ENCODE measurements at regions not wholly inside any gene's neighbourhood (a gene's known extent, or its start where the extent isn't known, plus 50 kb on each side); places are given as distances from the start of the nearest gene placed in this dataset.

GRCh38 chr2:10989151-10989550 lies 77.4 kb downstream of the KCNF1 start:
- Histone ChIP-seq H3K79me2 (replicated peaks; ENCODE audit: insufficient read depth) (no peaks in the 10 kb centered on the region), H3K9me2 (ENCODE audit: insufficient read depth) (no peaks in the 10 kb centered on the region), H3F3A (replicated peaks; ENCODE audit: low read depth) (no peaks in the 10 kb centered on the region), H3K27ac (ENCODE audit: low read depth) (no peak overlapping the region), H3K4me3 (no peak overlapping the region), H4K20me1 (replicated peaks; ENCODE audit: insufficient read depth) (no peaks in the 10 kb centered on the region), H3K36me3 (ENCODE audit: insufficient read depth) (no peaks in the 10 kb centered on the region), H3K4me2 (no peak overlapping the region), H3K4me1 (ENCODE audit: insufficient read depth) (no peaks in the 10 kb centered on the region), H2AFZ (no peak overlapping the region), H3K27me3 (ENCODE audit: insufficient read depth) (no peaks in the 10 kb centered on the region)
- Mint-ChIP-seq H3K36me3 (ENCODE audit: low read depth) (no peaks in the 10 kb centered on the region), H3K4me1 (no peaks in the 10 kb centered on the region), H3K9me3 (no peaks in the 10 kb centered on the region; the same call in 1 of the 3 replicates), H3K4me3 (no peak overlapping the region), H3K27me3 (ENCODE audit: insufficient read depth, low read depth, poor library complexity) (peaks cover 10% of the 10 kb centered on the region), H3K27ac (no peak overlapping the region)
- TF ChIP-seq, protein P1, sequence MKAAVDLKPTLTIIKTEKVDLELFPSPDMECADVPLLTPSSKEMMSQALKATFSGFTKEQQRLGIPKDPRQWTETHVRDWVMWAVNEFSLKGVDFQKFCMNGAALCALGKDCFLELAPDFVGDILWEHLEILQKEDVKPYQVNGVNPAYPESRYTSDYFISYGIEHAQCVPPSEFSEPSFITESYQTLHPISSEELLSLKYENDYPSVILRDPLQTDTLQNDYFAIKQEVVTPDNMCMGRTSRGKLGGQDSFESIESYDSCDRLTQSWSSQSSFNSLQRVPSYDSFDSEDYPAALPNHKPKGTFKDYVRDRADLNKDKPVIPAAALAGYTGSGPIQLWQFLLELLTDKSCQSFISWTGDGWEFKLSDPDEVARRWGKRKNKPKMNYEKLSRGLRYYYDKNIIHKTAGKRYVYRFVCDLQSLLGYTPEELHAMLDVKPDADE (IDR thresholded peaks at IDR 0.05): no peak
- TF ChIP-seq EZH2 (IDR thresholded peaks at IDR 0.05; ENCODE audit: low read depth, unreplicated experiment) (no peak), STAT1 (IDR thresholded peaks at IDR 0.05; ENCODE audit: unreplicated experiment) (no peak), NANOG (IDR thresholded peaks at IDR 0.05; ENCODE audit: borderline replicate concordance) (no peak), ZNF114 (CRISPR knock-in tag; IDR thresholded peaks at IDR 0.05) (no peak), JUNB (IDR thresholded peaks at IDR 0.05; ENCODE audit: unreplicated experiment) (no peak), CREB1 (CRISPR knock-in tag; IDR thresholded peaks at IDR 0.05; ENCODE audit: low read depth) (no peak), POLR2AphosphoS5 (IDR thresholded peaks at IDR 0.05; ENCODE audit: low read depth) (no peak), EZH2phosphoT487 (IDR thresholded peaks at IDR 0.05; ENCODE audit: unreplicated experiment) (no peak), ZNF331 (CRISPR knock-in tag; IDR thresholded peaks at IDR 0.05; ENCODE audit: low read depth) (no peak)
- TF ChIP-seq, protein P2, sequence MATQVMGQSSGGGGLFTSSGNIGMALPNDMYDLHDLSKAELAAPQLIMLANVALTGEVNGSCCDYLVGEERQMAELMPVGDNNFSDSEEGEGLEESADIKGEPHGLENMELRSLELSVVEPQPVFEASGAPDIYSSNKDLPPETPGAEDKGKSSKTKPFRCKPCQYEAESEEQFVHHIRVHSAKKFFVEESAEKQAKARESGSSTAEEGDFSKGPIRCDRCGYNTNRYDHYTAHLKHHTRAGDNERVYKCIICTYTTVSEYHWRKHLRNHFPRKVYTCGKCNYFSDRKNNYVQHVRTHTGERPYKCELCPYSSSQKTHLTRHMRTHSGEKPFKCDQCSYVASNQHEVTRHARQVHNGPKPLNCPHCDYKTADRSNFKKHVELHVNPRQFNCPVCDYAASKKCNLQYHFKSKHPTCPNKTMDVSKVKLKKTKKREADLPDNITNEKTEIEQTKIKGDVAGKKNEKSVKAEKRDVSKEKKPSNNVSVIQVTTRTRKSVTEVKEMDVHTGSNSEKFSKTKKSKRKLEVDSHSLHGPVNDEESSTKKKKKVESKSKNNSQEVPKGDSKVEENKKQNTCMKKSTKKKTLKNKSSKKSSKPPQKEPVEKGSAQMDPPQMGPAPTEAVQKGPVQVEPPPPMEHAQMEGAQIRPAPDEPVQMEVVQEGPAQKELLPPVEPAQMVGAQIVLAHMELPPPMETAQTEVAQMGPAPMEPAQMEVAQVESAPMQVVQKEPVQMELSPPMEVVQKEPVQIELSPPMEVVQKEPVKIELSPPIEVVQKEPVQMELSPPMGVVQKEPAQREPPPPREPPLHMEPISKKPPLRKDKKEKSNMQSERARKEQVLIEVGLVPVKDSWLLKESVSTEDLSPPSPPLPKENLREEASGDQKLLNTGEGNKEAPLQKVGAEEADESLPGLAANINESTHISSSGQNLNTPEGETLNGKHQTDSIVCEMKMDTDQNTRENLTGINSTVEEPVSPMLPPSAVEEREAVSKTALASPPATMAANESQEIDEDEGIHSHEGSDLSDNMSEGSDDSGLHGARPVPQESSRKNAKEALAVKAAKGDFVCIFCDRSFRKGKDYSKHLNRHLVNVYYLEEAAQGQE (IDR thresholded peaks at IDR 0.05; ENCODE audit: unreplicated experiment): no peak
- TF ChIP-seq, protein P3, sequence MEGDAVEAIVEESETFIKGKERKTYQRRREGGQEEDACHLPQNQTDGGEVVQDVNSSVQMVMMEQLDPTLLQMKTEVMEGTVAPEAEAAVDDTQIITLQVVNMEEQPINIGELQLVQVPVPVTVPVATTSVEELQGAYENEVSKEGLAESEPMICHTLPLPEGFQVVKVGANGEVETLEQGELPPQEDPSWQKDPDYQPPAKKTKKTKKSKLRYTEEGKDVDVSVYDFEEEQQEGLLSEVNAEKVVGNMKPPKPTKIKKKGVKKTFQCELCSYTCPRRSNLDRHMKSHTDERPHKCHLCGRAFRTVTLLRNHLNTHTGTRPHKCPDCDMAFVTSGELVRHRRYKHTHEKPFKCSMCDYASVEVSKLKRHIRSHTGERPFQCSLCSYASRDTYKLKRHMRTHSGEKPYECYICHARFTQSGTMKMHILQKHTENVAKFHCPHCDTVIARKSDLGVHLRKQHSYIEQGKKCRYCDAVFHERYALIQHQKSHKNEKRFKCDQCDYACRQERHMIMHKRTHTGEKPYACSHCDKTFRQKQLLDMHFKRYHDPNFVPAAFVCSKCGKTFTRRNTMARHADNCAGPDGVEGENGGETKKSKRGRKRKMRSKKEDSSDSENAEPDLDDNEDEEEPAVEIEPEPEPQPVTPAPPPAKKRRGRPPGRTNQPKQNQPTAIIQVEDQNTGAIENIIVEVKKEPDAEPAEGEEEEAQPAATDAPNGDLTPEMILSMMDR (conservative IDR thresholded peaks at IDR 0.05; ENCODE audit: low read depth in 2 of 2): no peak
- ATAC-seq: no peak
- DNase-seq (ENCODE audit: low spot score): no peak

Data from GM23338 (cell line).